MM.1S (cell line): ENCODE measurements at regions not wholly inside any gene's neighbourhood (a gene's known extent, or its start where the extent isn't known, plus 50 kb on each side); places are given as distances from the start of the nearest gene placed in this dataset.

Experiments
- EZH2 ChIP-seq: fragments of 300-600 bp; sonication (generic); optimal IDR thresholded peaks from 2 replicates; pipeline ENCODE3; 2017; ENCODE audit warnings: low read depth, mild to moderate bottlenecking, antibody characterized with exemption, low read length, mixed read lengths
- EZH2phosphoT487 ChIP-seq: fragments of 300-600 bp; sonication (generic); IDR thresholded peaks from 2 replicates; pipeline ENCODE4 v1.6.1; 2018; ENCODE audit warnings: antibody characterized with exemption, low read length
- TF ChIP-seq, protein P1 (sequence below): fragments of 300-600 bp; sonication (generic); IDR thresholded peaks from 2 replicates; pipeline ENCODE4 v1.5.1; 2016; ENCODE audit warnings: antibody characterized with exemption, low read length, mixed read lengths

DNA sequence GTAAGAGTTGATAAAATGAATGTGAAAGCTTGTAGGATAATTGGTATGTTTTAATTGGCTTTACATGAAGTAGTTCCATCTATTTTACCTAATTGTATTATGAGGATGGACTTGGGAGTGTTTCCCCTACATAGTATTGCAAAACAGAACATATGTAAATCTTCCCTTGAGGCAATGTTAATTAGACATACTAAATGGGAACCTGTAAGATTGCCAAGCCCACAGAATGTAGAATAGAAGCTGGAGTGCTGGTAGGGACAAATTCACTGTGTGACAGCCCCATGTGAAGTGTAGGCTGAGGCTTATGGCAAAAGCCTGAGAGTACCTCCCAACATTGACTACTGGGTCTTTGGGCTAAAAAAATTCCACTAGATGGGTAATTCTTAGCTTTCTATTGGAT lies 615.0 kb upstream of the AMOT start:
- no peak for TF ChIP-seq EZH2phosphoT487
- TF ChIP-seq, protein P1, sequence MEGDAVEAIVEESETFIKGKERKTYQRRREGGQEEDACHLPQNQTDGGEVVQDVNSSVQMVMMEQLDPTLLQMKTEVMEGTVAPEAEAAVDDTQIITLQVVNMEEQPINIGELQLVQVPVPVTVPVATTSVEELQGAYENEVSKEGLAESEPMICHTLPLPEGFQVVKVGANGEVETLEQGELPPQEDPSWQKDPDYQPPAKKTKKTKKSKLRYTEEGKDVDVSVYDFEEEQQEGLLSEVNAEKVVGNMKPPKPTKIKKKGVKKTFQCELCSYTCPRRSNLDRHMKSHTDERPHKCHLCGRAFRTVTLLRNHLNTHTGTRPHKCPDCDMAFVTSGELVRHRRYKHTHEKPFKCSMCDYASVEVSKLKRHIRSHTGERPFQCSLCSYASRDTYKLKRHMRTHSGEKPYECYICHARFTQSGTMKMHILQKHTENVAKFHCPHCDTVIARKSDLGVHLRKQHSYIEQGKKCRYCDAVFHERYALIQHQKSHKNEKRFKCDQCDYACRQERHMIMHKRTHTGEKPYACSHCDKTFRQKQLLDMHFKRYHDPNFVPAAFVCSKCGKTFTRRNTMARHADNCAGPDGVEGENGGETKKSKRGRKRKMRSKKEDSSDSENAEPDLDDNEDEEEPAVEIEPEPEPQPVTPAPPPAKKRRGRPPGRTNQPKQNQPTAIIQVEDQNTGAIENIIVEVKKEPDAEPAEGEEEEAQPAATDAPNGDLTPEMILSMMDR = no peak
- TF ChIP-seq EZH2 = no peak
